ENCODE measurements at regions not wholly inside any gene's neighbourhood (a gene's known extent, or its start where the extent isn't known, plus 50 kb on each side); places are given as distances from the start of the nearest gene placed in this dataset.

DNA sequence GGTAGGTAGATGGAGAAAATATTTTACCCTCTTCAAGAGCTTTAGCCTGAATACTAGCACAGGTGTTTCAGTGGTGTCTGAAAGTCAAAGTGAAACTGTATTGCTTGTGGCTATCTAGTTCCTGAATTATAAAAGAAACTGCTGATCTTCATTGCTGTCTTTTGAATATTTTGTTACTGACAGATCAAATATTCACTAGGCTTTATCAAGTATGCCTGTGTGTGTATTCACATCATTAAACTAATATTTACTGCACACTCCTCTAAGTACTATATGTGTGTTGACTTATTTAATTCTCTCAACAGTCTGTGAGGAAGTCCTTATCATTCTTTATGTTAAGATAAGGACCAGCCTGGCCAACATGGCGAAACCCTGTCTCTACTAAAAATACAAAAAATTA is 139.6 kb downstream of the SOCS6 start:
- no peak for DNase-seq

DNA sequence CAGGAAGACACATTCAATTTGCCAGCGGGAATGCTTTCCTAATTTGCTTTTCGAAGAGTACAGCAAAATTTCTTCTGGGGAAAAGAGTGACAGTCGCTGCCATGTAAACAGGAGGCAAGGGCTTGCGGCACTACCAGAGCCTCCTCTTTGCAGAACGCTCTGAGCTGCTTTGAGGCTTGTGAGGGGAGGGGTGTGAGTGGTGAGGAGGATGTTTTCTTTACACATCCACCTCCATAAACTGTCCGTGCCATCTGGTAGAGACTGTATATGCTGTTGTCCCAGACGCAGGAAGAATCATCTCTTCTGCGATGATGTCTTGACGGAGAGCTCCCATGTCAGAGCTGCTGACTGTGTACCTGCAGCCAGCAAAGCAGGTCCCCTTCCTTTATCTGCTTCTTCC is 138.0 kb downstream of the SOCS6 start:
- DNase-seq, result no peak

DNA sequence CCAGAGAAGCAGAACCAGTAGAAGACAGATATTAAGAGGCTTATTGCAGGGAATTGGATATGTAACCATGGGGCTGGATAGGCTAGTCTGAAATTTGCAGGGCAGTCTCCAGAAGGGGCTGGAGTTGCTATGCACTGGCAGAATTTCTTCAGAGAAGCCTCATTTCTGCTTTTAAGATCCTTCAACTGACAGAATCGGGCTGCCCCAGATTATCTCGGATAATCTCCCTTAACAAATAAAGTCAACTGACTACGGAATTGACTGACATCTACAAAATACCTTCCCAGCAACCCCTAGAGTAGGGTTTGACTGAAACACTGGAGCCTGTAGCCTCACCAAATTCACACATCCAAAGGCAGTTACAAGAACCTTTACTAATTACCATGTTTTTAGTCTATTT is 136.4 kb downstream of the SOCS6 start:
- DNase-seq, result no peak

DNA sequence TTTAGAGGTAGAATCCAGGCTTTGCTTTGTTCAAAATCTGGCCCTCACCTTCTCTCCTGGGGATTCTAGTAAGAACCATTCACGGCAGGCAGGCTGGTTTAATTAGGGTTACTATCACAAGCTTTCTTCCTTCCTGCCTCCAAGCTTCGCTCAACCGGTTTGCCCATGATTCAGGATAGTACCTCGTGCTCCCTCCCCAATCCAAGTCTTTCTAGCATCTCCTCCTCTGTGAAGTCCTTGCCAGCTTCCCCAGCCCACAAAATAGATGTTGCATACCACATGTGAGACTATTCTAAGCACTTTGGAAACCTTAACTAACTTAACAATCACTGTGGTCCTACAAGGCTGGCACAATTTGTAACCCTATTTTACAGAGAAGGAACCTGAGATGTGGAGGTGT is 135.1 kb downstream of the SOCS6 start:
- no peak for DNase-seq

DNA sequence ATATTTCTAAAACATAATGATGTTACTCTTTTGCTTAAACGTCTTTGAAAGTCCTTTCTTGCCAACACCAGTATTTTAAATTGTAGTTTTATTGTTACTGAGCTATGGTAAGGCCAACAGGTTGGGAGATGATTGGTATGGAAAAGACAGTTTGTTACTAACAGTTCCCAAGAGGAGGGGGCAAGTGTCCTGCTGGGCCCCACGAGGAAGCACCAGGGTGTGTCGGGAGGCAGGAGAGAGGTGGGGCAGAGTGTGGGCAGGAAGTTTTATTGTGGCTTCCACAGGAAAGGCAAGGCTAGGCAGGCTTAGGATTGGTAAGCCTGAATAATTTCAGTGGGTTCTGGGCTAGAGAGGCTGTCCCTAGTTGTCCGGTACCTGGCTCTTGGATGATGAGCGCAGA is 134.3 kb downstream of the SOCS6 start:
- no peak for DNase-seq

DNA sequence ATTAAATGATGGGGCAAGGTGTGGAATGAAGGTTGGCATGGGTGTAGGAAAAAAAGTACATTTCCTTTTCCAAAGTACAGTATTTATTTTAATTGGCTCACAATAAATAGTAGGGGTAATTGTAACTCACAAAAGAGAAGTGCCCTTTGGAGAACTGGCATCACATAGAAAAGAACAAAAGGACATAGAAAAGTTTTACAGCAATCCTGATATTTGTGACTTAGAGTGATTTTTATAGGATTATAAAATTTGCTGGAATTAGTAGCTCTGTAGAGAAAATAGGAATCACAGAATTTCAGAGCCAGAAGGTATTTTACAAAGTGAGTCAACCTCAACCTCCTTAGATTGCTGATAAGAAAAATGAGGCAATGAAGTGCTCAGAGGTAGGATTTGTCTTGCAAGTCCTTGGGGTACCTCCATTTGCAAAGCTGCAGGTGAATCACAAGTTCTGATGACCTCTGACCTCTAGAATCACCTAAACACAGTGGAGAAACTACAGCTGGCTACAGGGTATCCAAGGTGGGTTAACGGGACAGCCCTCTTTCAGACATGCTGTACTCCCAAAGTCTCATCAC is 133.6 kb downstream of the SOCS6 start:
- no peak for DNase-seq

DNA sequence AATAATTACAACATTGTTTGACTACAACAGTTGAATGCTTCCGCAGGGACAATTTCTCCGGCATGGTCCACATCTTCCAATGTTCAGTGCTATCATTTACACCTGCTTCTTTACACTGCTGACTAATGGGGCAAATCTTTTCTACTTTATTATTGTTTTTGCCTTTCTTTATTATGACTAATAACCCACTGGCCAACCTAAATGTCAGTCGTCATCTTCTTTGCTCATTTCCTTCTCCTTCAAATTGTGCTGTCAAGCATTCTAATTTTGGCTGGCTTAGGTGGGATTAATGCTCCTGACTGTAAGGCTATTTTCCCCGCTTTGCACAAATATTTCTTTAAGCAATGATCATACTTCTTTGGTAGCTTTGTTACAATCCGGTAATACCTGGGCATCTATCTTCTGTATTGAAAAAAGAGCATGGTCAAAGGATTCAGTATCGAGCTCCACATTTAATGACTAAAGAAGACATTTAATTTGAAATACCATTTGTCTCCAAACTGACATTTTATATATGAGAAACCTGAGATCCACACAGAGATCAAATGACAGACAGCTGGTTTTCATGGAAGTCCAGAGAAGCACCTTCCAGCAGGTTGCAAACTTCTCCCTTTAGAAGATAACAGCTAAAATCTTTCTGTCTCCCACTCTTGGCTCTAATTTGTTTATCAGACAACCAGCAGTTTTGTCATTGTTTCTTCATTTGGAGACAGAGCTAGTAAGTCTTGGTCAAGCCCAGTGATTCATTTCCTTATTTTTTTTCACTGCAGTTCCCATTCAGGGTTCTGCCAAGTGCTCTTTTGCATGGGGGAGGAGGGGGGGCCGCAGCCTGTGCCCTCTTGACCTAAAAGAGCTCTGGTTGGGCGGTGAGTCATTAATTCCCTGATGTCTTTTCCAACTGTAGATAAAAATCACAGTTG is 132.9 kb downstream of the SOCS6 start:
- no peak for DNase-seq

DNA sequence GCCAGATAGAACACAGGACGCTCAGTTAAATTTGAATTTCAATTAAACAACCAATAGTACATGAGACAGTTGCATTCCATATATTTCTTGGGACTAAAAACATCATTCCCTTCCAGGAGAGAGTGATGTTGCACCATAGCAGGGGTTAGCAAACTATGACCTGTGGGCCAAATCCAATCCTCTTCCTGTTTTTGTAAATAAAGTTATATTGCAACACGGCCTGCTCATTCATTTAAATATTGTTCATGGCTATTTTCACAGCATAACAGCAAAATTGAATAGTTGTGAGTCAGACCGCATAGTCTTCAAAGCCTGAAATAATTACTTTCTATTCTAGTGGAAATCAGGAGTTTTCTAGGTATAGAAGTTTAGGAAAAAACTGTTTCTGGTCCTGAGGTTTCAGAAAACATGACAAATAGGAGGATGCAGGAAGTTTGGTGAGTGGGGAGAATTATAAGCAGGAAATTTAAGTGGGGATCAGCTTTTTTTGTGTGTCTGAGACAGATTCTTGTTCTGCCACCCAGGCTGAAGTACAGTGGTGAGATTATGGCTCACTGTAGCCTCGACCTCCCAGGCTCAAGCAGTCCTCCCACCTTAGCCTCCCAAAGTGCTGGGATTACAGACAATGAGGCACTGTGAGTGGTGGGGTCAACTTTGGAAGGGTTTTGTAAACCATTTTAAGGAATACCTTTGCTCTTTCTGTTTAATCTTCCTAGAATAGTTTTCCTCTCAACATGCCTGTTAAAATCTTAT is 131.5 kb downstream of the SOCS6 start:
- DNase-seq, result no peak

DNA sequence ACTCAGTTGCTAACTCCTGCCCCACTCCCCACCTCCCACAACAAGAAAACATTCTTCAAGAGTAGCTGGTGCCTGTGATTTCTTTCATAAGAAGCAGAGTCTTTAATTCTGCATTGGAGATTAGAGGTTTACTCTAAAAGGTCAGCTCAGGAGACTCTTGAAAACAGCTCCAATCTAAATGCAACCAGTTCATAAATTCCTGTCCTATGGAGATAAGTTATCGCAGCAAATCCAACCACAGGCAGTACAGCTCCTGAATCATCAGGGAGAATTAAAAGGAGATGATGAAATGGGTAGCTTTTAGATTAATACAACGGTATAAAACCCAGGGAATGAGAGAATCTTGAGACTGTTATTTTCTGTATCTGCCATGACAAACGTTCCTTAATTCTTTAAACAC is 130.7 kb downstream of the SOCS6 start:
- no peak for DNase-seq

DNA sequence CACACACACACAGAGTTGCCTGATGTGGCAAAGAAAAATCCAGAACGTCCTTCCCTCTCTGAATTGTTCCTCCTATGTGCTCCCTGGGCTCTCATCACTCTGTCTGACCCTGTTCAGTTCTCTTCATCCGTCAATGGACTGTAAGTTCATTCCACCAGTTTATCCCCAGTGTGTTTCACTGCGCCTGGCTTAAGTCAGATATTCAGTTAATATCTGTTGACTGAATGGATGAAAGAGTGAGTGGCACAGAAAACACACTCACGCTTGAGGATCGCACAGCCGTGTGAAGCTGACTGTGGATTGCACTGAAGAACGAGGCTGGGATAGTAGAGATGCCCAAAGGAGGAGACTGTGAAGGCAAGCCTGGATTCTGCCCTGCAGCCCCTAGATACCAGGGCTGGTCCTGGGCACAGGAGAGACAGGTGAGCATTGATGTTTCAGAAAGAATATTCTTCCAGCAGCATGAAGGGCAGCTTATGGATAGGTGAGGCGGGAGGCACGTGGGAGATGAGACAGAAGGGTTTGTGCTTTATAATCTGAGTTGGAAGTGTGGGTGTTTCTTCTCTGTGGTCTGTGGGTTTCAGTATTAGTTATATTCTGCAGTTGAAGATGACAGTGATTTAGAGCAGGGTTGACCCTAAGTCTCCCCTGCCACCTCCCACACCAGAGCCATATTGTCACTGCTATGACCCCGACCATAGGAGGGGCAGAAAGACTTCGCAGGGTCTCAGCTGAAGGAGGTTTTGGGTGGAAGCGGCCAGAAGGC is 129.9 kb downstream of the SOCS6 start:
- DNase-seq, result no peak

DNA sequence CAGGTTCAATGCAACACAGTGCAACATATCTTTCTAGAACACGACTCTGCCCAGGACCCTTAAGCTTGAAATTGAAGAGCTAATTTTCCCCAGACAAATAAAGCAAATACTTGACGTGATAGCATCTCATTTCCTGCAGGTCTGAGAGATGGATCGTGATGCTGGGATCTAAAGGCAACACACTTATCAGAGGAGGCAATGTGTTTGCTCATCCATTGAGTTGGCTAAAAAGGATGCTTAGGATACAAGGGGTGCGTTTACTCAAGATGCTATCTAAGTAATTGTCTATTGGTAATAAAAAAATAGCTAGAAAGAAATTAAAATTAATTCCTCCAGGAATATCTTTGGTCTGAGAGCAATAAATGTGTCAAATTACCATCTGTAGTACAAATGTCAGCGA is 129.0 kb downstream of the SOCS6 start:
- no peak for DNase-seq

DNA sequence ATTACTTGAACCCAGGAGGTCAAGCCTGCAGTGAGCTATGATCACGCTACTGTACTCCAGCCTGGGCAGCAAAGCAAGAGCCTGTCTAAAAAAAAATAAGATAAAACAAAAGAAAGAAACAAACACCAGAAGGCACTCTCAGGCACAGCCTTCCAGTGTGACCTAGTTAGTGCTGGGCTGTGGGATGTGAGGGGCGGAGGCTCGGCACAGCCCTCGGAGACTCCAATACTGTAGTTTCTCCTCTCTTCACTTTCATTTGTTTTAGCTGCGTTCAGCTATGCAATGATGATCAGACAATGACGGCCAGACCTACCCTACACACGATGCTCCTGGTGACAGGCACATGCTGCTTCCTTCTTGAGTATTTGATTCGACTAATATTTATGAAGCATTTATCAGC is 127.7 kb downstream of the SOCS6 start:
- no peak for DNase-seq

DNA sequence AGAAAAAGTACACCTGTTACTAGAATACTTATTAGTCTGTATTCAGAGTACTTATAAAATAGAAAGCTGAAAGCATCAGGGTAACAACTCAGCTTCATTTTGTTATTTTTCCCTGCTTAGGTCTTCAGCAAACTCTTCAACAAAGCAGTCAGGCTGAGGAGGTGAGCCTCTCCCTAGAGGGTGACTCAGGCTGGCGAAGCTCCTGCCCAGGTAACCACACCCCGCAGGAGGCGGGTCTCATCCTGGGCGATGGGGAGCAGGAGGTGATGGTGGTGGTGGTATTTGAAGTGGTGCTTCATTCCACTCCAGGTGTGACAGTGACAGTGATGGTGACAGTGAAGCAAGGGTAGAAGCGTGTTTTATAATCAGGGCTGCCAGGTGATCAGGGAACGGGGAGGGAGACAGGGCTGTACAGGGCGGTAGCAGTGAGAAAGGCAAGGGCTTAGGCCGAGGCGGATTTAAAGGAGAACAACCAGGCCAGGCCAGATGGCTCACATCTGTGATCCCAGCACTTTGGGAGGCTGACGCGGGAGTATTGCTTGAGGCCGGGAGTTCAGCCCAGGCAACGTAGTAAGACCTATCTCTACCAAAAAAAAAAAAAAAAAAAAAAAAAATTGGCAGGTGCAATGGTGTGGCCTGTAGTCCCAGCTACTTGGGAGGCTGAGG is 127.1 kb downstream of the SOCS6 start:
- DNase-seq, result no peak

DNA sequence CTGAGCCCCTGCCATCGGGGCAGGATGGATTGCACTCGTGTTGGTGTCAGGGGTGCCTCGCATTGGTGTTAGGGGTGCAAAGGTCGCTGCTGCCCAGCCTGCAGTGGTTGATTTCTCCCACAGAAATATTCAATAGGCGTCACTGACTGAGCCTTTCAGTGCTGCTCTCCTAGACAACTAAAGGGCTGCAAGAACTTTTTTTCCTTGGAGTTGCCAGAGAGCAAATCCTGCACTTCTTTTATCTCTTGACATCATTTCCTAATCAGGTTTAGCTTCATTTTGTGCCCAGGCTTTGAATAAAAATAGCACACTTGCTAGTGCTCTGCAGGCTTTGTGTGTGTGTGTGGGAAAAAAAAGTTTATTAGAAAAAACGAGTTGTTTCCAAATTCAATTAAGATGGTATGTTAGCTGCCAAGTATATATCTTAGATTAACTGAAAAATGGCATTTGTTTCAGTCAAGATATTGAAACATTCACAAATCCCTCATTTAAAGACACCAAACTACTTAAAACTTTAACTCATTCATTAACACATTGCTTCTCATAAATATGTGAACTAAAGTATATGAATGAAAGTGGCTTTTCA is 125.6 kb downstream of the SOCS6 start:
- no peak for DNase-seq

DNA sequence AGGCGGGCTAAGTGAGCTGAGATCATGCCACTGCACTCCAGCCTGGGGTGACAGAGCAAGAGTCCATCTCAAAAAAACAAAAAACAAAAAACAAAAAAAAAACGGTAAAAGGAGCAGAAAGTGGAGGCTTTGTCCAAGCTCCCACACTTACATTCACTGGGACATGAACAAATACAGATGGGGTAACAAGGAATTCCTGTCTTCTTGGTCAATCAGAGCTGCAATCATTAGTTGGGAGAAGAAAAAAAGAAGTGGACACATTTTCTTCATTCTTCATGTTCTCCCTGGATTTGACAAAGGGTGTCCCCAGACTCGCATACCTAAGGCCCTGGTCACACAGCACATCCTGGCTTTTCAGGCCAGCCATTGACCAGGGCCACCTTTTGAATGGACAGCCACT is 124.6 kb downstream of the SOCS6 start:
- no peak for DNase-seq

DNA sequence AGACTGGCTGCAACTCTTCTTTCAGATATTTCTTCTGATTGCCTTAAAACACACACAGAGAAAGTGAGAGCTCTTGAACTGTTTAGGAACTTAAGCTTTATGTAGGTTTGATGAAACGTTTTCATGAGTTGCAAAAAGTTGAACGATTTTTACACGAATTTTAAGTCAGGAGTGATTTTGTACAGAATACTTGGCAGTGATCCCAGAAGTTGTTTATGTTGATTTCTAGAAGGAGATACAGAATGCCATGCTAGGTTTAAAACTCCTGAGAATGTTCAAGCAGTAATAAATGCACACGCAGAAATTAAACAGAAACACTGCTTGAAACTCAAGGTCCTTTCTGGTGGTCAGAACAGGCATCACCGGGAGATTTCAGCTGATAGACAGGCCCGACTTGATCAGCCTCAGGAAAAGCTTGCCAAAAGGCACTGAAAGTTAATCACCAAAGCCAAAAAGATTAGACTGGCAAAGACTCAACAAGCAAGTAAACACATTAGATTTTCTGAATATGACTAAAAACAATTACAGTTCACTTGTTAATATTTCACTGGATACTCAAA is 123.1 kb downstream of the SOCS6 start:
- no peak for DNase-seq

DNA sequence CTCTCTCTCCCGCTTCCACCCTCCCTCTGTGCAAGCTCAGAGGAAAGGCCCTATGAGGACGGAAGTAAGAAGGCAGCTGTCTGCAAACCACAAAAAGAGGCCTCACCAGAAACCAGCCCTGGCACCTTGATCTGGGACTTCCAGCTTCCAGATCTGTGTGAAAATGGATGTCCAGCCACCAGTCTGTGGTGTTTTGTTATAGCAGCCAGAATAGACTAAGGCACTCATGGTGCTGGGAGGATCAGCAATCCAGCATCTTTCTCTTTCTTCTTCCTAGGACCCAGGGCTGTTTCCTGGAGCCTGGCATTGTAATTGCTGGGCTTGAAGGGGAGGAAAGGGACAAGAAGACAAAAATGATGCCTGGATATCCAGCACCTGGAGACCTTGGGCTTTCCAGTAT is 122.5 kb downstream of the SOCS6 start:
- DNase-seq, result no peak

DNA sequence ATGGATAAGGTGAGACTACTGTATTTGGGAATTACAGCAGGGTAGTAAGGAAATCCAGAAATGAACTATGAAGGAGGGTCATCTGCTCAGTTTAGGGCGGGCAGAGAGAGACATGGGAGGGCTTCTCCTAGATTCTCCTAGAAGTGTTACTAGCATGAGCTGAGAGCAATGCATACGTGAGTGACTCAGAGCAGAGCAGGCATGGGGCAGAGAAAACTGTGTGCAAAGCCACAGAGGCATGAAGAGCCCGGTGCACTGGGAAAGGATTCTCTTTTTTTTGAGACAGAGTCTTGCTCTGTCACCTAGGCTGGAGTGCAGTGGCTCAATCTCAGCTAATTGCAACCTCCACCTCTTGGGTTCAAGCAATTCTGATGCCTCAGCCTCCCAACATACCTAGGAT is 116.2 kb downstream of the SOCS6 start:
- no peak for DNase-seq

DNA sequence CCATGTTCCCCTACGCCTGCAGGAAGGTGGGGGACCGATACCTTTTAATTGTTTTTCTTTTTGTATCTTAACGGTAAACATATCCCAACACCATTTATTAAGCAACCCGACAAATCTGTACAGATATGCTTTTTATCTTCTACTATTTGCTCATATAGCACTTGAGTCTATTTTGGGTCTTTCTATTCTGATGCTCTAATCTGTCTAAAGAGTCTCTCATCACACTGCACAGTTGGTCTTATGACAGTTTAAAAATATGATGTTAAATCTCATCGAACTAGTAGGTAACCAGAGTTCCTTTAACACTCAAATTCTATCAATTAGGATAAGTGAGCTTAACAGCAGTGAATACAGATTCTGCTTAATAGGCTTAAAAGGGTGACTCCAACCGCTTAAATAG is 111.6 kb downstream of the SOCS6 start:
- no peak for DNase-seq

DNA sequence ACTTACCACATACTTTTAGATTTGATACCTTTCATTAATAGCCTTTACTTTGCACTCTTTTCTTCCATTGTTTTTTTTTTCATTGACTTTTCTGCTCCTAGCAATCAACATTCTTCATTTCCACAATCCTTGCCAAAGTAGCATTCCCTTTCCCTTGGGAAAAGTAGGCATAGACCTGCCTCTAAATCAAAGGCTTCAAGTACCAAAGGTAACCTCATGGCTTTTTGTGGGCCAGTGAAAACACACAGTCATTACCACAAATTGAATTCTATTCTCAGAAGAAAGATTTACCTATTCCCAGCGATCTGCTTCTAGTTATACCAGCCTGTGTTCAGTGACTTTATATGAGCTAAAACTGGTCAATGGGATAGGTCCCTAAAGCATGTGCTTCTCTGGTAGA is 109.2 kb downstream of the SOCS6 start:
- DNase-seq, result no peak

DNA sequence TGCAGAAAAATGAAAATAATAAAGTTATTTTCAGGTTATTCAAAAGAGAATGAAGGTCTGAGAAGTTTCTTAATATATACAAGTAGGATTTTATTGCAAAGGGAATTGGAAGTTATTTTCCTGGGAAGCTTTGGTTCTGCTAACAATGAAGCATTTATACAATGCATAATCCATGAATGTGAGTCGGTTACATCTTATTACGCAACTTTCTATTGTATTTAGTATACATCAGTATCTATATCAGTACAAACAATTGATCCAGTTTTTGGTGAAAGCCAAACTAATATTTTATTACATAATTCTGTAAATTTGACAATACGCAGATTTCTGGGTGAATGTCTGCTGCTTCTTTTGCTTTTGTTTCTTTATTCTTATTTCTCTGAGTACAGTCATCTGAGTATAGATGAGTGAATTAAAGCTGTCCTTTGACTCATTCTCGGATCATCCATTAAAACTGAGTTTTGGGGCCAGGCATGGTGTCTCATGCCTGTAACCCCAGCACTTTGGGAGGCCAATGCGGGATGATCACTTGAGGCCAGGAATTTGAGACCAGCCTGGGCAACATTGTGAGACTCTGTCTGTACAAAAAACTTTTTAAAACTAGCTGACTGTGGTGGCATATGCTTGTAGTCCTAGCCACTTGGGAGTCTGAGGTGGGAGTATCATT is 108.5 kb downstream of the SOCS6 start:
- no peak for DNase-seq

All from stimulated activated CD4-positive, alpha-beta T cell treated with anti-CD3 and anti-CD28 coated beads, Interleukin-1b, Interleukin-23, amount 100 ng/mL, for 48 hours (primary cell).